Central memory CD4-positive, alpha-beta T cell (primary cell): ENCODE measurements at regions not wholly inside any gene's neighbourhood (a gene's known extent, or its start where the extent isn't known, plus 50 kb on each side); places are given as distances from the start of the nearest gene placed in this dataset.
A peak's percentile ranks its signal among the peaks of the same experiment; 100 is the strongest.

Experiments used
- DNase-seq: peaks from one replicate; pipeline ENCODE4 v3.0.0; 2022

- DNase-seq, result no peak
Observed at GRCh38 chr1:24998563-24999245, 68.6 kb upstream of the RUNX3 start.

- DNase-seq, result no peak
Observed at GRCh38 chr1:24996983-24997893, 67.2 kb upstream of the RUNX3 start.

- no peak for DNase-seq
Observed at GRCh38 chr1:24996456-24996855, 66.4 kb upstream of the RUNX3 start.

GRCh38 chr1:24995661-24996060, 65.6 kb upstream of the RUNX3 start:
- no peak for DNase-seq

GRCh38 chr1:24995140-24995539, 65.1 kb upstream of the RUNX3 start:
- no peak for DNase-seq

GRCh38 chr1:24993871-24994580, 64.0 kb upstream of the RUNX3 start:
- no peak for DNase-seq

- DNase-seq, result peak; percentile 47
Observed at GRCh38 chr1:24992761-24993211, 62.7 kb upstream of the RUNX3 start.

GRCh38 chr1:24992124-24992760, 62.2 kb upstream of the RUNX3 start:
- DNase-seq, result no peak

GRCh38 chr1:24991697-24992096, 61.6 kb upstream of the RUNX3 start:
- DNase-seq, result no peak

GRCh38 chr1:24990779-24991641, 60.9 kb upstream of the RUNX3 start:
- DNase-seq, result no peak

- DNase-seq, result no peak
Observed at GRCh38 chr1:24990136-24990535, 60.1 kb upstream of the RUNX3 start.

GRCh38 chr1:24989082-24989481, 59.0 kb upstream of the RUNX3 start:
- DNase-seq, result no peak

- no peak for DNase-seq
Observed at GRCh38 chr1:24988558-24988912, 58.5 kb upstream of the RUNX3 start.

GRCh38 chr1:24987875-24988557, 57.9 kb upstream of the RUNX3 start:
- DNase-seq, result no peak

- DNase-seq, result no peak
Observed at GRCh38 chr1:24987424-24987823, 57.3 kb upstream of the RUNX3 start.

- no peak for DNase-seq
Observed at GRCh38 chr1:24986372-24986965, 56.4 kb upstream of the RUNX3 start.

GRCh38 chr1:24985737-24986136, 55.7 kb upstream of the RUNX3 start:
- DNase-seq, result no peak

- peak; percentile 56 for DNase-seq
Observed at GRCh38 chr1:24984800-24985522, 54.9 kb upstream of the RUNX3 start.

- no peak for DNase-seq
Observed at GRCh38 chr1:24984300-24984699, 54.2 kb upstream of the RUNX3 start.

GRCh38 chr1:24983006-24983680, 53.1 kb upstream of the RUNX3 start:
- no peak for DNase-seq
